Esophagus squamous epithelium (tissue), 4 donors: ENCODE measurements at regions not wholly inside any gene's neighbourhood (a gene's known extent, or its start where the extent isn't known, plus 50 kb on each side); places are given as distances from the start of the nearest gene placed in this dataset.

ENCODE experiments used
- CTCF ChIP-seq, 6 experiments: fragments of 450-650 bp in 4 of 6; fragments of 200-600 bp in 2 of 6; sonication (generic) in 2 of 6; IDR thresholded peaks; one replicate each; pipeline ENCODE4 v1.5.1; 2016 to 2019; ENCODE audit warnings: antibody characterized with exemption in 6 of 6, mild to moderate bottlenecking in 4 of 6, moderate library complexity in 4 of 6
- POLR2A ChIP-seq, 4 donors: fragments of 450-650 bp; IDR thresholded peaks; one replicate each; pipeline ENCODE4 v1.6.1; 2017; ENCODE audit warnings: antibody characterized with exemption in 4 of 4, mild to moderate bottlenecking in 4 of 4, moderate library complexity in 3 of 4

GRCh38 chr5:20678814-20679298, 690.9 kb upstream of the CDH18 start:
- TF ChIP-seq CTCF (IDR thresholded peaks at IDR 0.05) (no peak), POLR2A (IDR thresholded peaks at IDR 0.05) (no peak)
